HepG2 (cell line): ENCODE measurements at regions not wholly inside any gene's neighbourhood (a gene's known extent, or its start where the extent isn't known, plus 50 kb on each side); places are given as distances from the start of the nearest gene placed in this dataset.

Experiments
- ATAC-seq: fragments of 200-7000 bp; cut with Tn5 transposase; 3 replicates; pipeline ENCODE4 v1.9.1; 2020; ENCODE audit warnings: mild to moderate bottlenecking, moderate library complexity
- BruUV-seq: library from RNA; stranded (reverse); fragments of 400-500 nt; replicated peaks from 2 replicates; lab custom pipeline; 2021; lab: Mats Ljungman, UMichigan
- CTCF ChIA-PET: fragments of 300-600 bp; formaldehyde crosslinking; extraction: SDS; loops from one replicate; lab custom pipeline; 2021; ENCODE audit warnings: low total read pairs, inconsistent platforms, low intra/inter-chr PET ratio; lab: Yijun Ruan, JAX
- POLR2A ChIA-PET: fragments of 350-600 bp; sonication (Branson Sonifier 250); formaldehyde crosslinking; loops from one replicate; lab custom pipeline; 2020; ENCODE audit warnings: antibody characterized with exemption, inconsistent platforms; lab: Yijun Ruan, JAX
- DNase-seq: peaks from one replicate; pipeline ENCODE4 v3.0.0-alpha.2; 2015; ENCODE audit warnings: low spot score
- FAIRE-seq: peaks from 3 replicates; lab custom pipeline; 2011; peaks lifted over from hg19 to GRCh38; lab: Jason Lieb, UNC
- H2AFZ ChIP-seq: one replicate; pipeline ENCODE4 v1.6.1; 2011; ENCODE audit warnings: low read length, inconsistent platforms
- H3K27ac ChIP-seq: fragments of 300-600 bp; 3 replicates; pipeline ENCODE4 v1.8.0; 2011; ENCODE audit warnings: mixed run types, mild to moderate bottlenecking, mixed read lengths, low read length, inconsistent platforms; ENCODE audit not compliant: insufficient read depth; ENCODE audit errors: extremely low read length
- H3K27me3 ChIP-seq, 2 experiments: fragments of 200-600 bp in 1 of 2; 2 replicates in 1 of 2; 3 replicates in 1 of 2; pipeline versions ENCODE4 v1.6.0 to v1.8.0; 2011; ENCODE audit warnings: low read length in 2 of 2, mild to moderate bottlenecking in 2 of 2, moderate library complexity in 2 of 2, inconsistent platforms in 1 of 2; ENCODE audit not compliant: insufficient read depth in 2 of 2, control insufficient read depth in 1 of 2
- H3K36me3 ChIP-seq, 2 experiments: fragments of 200-600 bp in 1 of 2; replicated peaks in 1 of 2; 2 replicates in 1 of 2; 3 replicates in 1 of 2; pipeline versions ENCODE4 v1.5.1 to v1.8.0; 2011; ENCODE audit warnings: low read length in 2 of 2, inconsistent platforms in 1 of 2; ENCODE audit not compliant: insufficient read depth in 2 of 2, control insufficient read depth in 1 of 2
- H3K4me1 ChIP-seq: 2 replicates; pipeline ENCODE4 v1.5.1; 2012; ENCODE audit warnings: low read length, inconsistent platforms; ENCODE audit not compliant: insufficient read depth
- H3K4me2 ChIP-seq: 2 replicates; pipeline ENCODE4 v1.6.0; 2011; ENCODE audit warnings: low read depth, low read length, inconsistent platforms
- H3K4me3 ChIP-seq, 3 experiments: fragments of 200-600 bp in 1 of 3; sonication (generic), shearing (Covaris generic) in 1 of 3; replicated peaks in 1 of 3; 2 replicates each; pipeline ENCODE4 v1.5.1; 2011 to 2016; ENCODE audit warnings: low read length in 3 of 3, inconsistent platforms in 2 of 3, low read depth in 2 of 3, mild to moderate bottlenecking in 2 of 3, control low read depth in 1 of 3, mixed read lengths in 1 of 3; ENCODE audit not compliant: insufficient read depth in 1 of 3
- H3K79me2 ChIP-seq: one replicate; pipeline ENCODE4 v1.6.1; 2011; ENCODE audit warnings: low read length, inconsistent platforms; ENCODE audit not compliant: insufficient read depth
- H3K9ac ChIP-seq: 2 replicates; pipeline ENCODE4 v1.6.0; 2011; ENCODE audit warnings: mild to moderate bottlenecking, low read depth, low read length, inconsistent platforms; ENCODE audit not compliant: insufficient read depth
- H3K9me3 ChIP-seq: 2 replicates; pipeline ENCODE4 v1.5.1; 2012; ENCODE audit warnings: mild to moderate bottlenecking, low read length
- H4K20me1 ChIP-seq: 2 replicates; pipeline ENCODE4 v1.6.0; 2011; ENCODE audit warnings: inconsistent platforms, mild to moderate bottlenecking, low read length, moderate library complexity; ENCODE audit not compliant: insufficient read depth
- AHR ChIP-seq: IDR thresholded peaks from 2 replicates; pipeline ENCODE4 v1.6.1; 2018; ENCODE audit warnings: missing genetic modification reagents, missing compliant biosample characterization
- FOXA3 ChIP-seq: IDR thresholded peaks from 2 replicates; pipeline ENCODE4 v1.6.1; 2016; ENCODE audit warnings: missing genetic modification reagents, missing compliant biosample characterization
- ISX ChIP-seq: sonication (generic); formaldehyde crosslinking; conservative IDR thresholded peaks from 2 replicates; pipeline ENCODE4 v1.5.0; 2020; ENCODE audit warnings: missing genetic modification reagents
- NFKBIZ ChIP-seq: IDR thresholded peaks from 2 replicates; pipeline ENCODE4 v1.6.1; 2018; ENCODE audit warnings: missing genetic modification reagents, missing compliant biosample characterization
- PHF5A ChIP-seq: IDR thresholded peaks from one replicate; pipeline ENCODE4 v1.6.1; 2018; ENCODE audit warnings: low read depth, missing genetic modification reagents; ENCODE audit not compliant: unreplicated experiment
- SP140L ChIP-seq: sonication (generic); formaldehyde crosslinking; IDR thresholded peaks from 2 replicates; pipeline ENCODE4 v1.4.0; 2020; ENCODE audit warnings: missing genetic modification reagents, borderline replicate concordance
- SRF ChIP-seq: IDR thresholded peaks from 2 replicates; pipeline ENCODE4 v1.6.1; 2011; ENCODE audit warnings: mild to moderate bottlenecking, low read depth, low read length, moderate library complexity
- ZNF143 ChIP-seq: sonication (generic); formaldehyde crosslinking; IDR thresholded peaks from 2 replicates; pipeline ENCODE4 v1.4.0; 2020; ENCODE audit warnings: missing genetic modification reagents
- ZNF367 ChIP-seq: sonication (generic); formaldehyde crosslinking; IDR thresholded peaks from 2 replicates; pipeline ENCODE4 v1.4.0; 2020; ENCODE audit warnings: missing genetic modification reagents, borderline replicate concordance
- ZNF790 ChIP-seq: sonication (generic); formaldehyde crosslinking; IDR thresholded peaks from 2 replicates; pipeline ENCODE4 v1.8.0; 2022; ENCODE audit warnings: missing genetic modification reagents, mild to moderate bottlenecking, borderline replicate concordance
- WGBS: methylation state at CpG from one replicate; pipeline ENCODE4 v1.1.6; 2017; ENCODE audit warnings: low lambda C conversion rate; 5-methylcytosine and 5-hydroxymethylcytosine counted together
- in situ Hi-C: cut with HindIII; loops from 2 replicates; pipeline ENCODE4 v1.10.0; 2017; ENCODE audit warnings: low pct_unique_long_range_greater_than_20kb; ENCODE audit not compliant: extremely low pct_ligation_motif_present
- intact Hi-C: fragments of 100-400 bp; cut with micrococcal nuclease; formaldehyde crosslinking; loops from one replicate; pipeline ENCODE4 v1.10.0; 2022; ENCODE audit not compliant: unreplicated experiment
- TF ChIP-seq, protein P1 (sequence below): IDR thresholded peaks from 2 replicates; pipeline ENCODE4 v1.6.1; 2016; ENCODE audit warnings: low read depth, missing genetic modification reagents, missing compliant biosample characterization
- TF ChIP-seq, protein P2 (sequence below): sonication (generic); formaldehyde crosslinking; IDR thresholded peaks from 2 replicates; pipeline ENCODE4 v1.5.0; 2020; ENCODE audit warnings: mild to moderate bottlenecking, missing genetic modification reagents

GRCh38 chr14:61111209-61111665 lies 130.2 kb downstream of the SLC38A6 start:
- Histone ChIP-seq H2AFZ (no peak overlapping the region), H3K79me2 (no peaks in the 10 kb centered on the region), H3K4me3 (no peak overlapping the region), H3K27me3 (no peaks in the 10 kb centered on the region), H4K20me1 (no peaks in the 10 kb centered on the region), H3K4me2 (no peak overlapping the region), H3K4me1 (peaks cover 21% of the 10 kb centered on the region), H3K36me3 (no peaks in the 10 kb centered on the region), H3K9me3 (peaks cover 18% of the 10 kb centered on the region), H3K9ac (no peak overlapping the region), H3K27ac (no peak overlapping the region)
- ChIA-PET POLR2A (no interaction called here), CTCF (no interaction called here)
- intact Hi-C loops (no loop called here), in situ Hi-C loops (no loop called here)
- WGBS, result 88% methylated on average over 23 of the region's 23 CpGs
- no peak for TF ChIP-seq SP140L (CRISPR knock-in tag)
- no peak for TF ChIP-seq ISX
- TF ChIP-seq AHR (CRISPR knock-in tag), result no peak
- TF ChIP-seq, protein P1, sequence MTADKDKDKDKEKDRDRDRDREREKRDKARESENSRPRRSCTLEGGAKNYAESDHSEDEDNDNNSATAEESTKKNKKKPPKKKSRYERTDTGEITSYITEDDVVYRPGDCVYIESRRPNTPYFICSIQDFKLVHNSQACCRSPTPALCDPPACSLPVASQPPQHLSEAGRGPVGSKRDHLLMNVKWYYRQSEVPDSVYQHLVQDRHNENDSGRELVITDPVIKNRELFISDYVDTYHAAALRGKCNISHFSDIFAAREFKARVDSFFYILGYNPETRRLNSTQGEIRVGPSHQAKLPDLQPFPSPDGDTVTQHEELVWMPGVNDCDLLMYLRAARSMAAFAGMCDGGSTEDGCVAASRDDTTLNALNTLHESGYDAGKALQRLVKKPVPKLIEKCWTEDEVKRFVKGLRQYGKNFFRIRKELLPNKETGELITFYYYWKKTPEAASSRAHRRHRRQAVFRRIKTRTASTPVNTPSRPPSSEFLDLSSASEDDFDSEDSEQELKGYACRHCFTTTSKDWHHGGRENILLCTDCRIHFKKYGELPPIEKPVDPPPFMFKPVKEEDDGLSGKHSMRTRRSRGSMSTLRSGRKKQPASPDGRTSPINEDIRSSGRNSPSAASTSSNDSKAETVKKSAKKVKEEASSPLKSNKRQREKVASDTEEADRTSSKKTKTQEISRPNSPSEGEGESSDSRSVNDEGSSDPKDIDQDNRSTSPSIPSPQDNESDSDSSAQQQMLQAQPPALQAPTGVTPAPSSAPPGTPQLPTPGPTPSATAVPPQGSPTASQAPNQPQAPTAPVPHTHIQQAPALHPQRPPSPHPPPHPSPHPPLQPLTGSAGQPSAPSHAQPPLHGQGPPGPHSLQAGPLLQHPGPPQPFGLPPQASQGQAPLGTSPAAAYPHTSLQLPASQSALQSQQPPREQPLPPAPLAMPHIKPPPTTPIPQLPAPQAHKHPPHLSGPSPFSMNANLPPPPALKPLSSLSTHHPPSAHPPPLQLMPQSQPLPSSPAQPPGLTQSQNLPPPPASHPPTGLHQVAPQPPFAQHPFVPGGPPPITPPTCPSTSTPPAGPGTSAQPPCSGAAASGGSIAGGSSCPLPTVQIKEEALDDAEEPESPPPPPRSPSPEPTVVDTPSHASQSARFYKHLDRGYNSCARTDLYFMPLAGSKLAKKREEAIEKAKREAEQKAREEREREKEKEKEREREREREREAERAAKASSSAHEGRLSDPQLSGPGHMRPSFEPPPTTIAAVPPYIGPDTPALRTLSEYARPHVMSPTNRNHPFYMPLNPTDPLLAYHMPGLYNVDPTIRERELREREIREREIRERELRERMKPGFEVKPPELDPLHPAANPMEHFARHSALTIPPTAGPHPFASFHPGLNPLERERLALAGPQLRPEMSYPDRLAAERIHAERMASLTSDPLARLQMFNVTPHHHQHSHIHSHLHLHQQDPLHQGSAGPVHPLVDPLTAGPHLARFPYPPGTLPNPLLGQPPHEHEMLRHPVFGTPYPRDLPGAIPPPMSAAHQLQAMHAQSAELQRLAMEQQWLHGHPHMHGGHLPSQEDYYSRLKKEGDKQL (CRISPR knock-in tag), result no peak
- TF ChIP-seq PHF5A (CRISPR knock-in tag), result no peak
- TF ChIP-seq SRF, result no peak
- TF ChIP-seq, protein P2, sequence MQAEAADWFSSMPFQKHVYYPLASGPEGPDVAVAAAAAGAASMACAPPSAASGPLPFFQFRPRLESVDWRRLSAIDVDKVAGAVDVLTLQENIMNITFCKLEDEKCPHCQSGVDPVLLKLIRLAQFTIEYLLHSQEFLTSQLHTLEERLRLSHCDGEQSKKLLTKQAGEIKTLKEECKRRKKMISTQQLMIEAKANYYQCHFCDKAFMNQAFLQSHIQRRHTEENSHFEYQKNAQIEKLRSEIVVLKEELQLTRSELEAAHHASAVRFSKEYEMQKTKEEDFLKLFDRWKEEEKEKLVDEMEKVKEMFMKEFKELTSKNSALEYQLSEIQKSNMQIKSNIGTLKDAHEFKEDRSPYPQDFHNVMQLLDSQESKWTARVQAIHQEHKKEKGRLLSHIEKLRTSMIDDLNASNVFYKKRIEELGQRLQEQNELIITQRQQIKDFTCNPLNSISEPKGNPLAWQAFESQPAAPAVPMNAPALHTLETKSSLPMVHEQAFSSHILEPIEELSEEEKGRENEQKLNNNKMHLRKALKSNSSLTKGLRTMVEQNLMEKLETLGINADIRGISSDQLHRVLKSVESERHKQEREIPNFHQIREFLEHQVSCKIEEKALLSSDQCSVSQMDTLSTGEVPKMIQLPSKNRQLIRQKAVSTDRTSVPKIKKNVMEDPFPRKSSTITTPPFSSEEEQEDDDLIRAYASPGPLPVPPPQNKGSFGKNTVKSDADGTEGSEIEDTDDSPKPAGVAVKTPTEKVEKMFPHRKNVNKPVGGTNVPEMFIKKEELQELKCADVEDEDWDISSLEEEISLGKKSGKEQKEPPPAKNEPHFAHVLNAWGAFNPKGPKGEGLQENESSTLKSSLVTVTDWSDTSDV (CRISPR knock-in tag), result no peak
- TF ChIP-seq ZNF143 (CRISPR knock-in tag), result no peak
- TF ChIP-seq FOXA3, result no peak
- TF ChIP-seq ZNF367 (CRISPR knock-in tag), result no peak
- no peak for TF ChIP-seq ZNF790 (CRISPR knock-in tag)
- no peak for TF ChIP-seq NFKBIZ (CRISPR knock-in tag)
- DNase-seq (no peak), FAIRE-seq (no peak), ATAC-seq (no peak)
- BruUV-seq, result no TSS peak
